GM21360 (cell line): ENCODE measurements at regions not wholly inside any gene's neighbourhood (a gene's known extent, or its start where the extent isn't known, plus 50 kb on each side); places are given as distances from the start of the nearest gene placed in this dataset.

ENCODE experiments used
- ATAC-seq: cut with Tn5 transposase; IDR thresholded peaks from one replicate; pipeline ENCODE4 v1.9.1; 2021; ENCODE audit warnings: mild to moderate bottlenecking, moderate library complexity; ENCODE audit not compliant: unreplicated experiment

- ATAC-seq, result no peak
Measured at GRCh38 chr2:56444339-56444738, 260.5 kb downstream of the CCDC85A start.

DNA sequence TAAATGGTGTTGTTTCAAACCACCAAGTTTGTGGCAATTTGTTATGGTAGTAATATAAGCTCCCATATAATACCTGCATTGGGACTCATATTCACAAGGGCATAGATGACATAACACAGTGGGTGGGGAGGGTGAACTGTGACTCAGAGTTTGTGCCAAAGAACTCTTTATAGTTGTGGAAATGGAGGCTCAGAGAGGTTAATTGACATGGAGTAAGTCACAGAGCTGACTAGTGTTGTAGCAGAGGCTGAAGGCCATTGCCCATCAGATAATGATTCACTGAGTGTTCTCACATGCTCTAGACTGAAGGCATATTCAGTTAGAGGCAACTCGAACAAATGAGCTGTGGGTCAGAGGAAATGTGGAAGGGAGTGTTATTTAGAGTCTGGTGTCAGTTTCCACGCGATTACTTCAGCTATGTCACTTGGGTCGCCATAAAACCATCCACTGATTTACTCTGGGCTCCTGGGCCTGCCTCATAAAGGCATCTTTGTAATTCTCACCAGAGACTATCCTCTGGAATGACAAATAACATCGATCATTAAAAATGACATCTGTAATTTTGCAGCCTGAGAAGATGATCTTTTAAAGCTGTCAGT lies 264.7 kb downstream of the CCDC85A start:
- ATAC-seq, result no peak

- ATAC-seq, result no peak
Measured at GRCh38 chr2:56449002-56449431, 265.2 kb downstream of the CCDC85A start.

DNA sequence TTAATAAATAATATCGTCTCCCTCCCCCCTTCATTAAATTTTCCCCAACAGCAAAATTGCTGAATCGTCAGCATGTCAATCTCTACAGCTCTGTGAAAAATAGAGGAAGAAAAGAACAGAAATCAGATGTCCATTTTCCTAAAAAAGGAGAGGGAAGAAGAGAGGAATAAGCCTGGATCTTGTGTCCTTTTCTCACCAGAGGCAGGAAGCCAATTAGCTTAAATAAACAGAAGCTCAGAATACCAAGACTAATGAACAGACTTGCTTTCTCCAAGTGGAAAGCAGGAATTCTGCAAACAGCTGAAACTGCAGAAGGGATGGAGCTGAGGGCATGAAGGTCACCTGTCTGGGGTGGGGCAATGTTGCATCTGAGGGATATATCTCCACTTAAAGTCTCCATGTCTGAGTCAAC lies 265.7 kb downstream of the CCDC85A start:
- ATAC-seq, result no peak

DNA sequence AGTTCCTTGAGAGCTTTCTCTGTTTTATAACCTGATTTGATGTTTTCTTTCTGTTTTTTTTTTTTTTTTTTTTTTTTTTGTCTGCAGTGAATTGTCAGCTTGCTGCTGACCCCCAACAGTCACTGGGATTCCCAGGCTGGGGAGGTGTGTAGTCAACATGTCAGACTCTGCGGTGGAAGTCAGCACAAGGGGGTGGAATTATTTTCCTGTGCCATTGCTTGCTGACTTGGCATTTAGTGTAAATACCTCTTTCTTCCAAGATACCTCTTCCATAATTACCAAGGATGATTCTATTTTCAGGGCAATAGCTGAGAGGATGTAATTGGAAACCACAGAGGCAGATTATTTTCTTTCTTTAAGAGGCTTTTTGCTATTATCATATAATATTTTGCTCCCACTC lies 266.3 kb downstream of the CCDC85A start:
- ATAC-seq, result no peak

- no peak for ATAC-seq
Measured at GRCh38 chr2:56450772-56451171, 267.0 kb downstream of the CCDC85A start.

- no peak for ATAC-seq
Measured at GRCh38 chr2:56455642-56456041, 271.9 kb downstream of the CCDC85A start.

DNA sequence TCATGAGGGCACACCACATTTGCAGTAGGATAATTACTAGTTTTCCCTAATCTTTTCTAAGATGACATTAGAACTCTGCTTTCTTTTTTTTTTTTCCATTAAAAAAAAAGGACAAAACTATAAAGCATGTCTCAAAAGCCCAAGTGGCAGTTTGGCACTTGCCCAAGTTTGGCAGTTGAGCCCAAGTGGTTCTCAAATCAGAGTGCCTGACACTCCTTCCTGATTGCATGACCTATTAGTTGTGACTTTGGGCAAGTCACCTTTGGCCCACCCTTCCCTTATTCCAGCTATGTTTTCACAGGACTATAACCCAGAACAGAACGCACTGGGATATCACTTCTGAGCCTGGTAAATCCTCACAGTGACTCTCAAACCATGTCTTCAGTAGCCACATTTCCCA lies 273.0 kb downstream of the CCDC85A start:
- no peak for ATAC-seq

DNA sequence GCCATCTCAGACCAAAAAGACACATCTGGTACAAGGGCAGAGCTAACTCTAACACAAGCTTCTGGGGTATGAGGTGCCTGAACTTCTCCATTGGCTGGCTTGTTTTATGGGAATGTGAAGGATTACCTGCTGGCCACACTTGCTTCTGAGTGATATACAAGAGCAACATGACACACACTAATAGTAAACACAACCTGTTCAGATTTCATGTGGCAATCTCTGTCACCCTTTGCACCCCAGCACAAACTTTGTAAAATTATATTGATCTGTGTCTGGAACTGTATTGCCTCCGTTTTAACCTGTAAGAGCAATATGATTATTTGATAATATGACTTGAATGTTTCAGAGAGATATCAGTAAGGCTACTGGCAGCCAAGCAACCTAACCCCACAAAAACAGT lies 276.7 kb downstream of the CCDC85A start:
- ATAC-seq, result no peak

GRCh38 chr2:56464066-56464465 lies 280.3 kb downstream of the CCDC85A start:
- no peak for ATAC-seq

DNA sequence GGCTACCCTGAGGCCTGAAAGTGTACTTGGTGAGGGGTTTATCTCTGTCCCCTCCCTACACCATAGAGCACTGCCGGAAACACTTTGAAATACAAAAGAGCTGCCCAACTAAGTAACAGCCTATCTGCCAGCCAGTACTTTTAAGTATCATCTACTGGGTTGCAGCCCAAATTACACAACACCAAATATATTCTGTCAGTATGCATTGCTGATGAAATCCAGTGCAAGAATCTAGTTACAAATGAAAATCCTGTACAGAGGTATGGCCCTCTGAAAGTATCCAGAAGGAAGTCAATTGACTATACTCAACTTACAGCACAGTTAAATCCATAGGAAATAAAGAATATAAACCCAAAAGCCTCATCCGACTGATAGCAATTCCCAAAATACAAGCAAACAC lies 280.8 kb downstream of the CCDC85A start:
- no peak for ATAC-seq

- ATAC-seq, result no peak
Measured at GRCh38 chr2:56465491-56465890, 281.7 kb downstream of the CCDC85A start.

- ATAC-seq, result no peak
Measured at GRCh38 chr2:56473524-56473923, 289.7 kb downstream of the CCDC85A start.

DNA sequence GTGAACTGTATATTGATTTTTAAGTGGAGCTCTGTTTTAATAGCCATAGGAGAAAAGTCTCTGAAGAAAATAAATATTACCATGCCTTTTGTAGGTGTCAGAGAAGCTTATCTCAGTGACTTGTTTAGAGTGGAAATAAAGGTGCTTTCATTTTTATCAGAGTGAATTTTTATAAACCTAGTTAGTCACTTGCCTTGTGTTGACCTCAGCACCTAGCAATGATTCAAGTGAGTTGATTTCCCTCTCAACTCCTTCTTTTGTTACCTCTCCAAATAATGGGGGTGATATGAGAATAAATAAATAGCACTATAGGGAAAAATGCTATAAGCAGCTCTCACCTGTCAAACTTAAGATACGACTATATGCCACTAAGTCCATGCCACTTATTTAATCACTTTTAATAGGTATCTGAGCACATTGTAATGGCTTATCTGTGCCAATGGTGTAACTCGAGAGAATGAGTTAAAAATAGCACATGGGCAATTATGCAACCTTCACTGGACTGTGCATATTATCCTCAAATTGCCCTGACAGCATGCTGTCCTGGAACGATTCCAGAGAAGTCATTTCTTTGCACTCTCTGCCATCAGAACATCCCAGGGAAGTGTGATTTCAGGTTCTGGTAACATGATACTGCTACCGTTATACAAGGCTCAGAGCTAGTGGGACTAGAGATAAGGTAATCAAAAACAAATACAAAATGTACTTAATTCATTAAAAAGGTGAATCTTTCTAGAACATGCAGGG lies 290.8 kb downstream of the CCDC85A start:
- no peak for ATAC-seq

DNA sequence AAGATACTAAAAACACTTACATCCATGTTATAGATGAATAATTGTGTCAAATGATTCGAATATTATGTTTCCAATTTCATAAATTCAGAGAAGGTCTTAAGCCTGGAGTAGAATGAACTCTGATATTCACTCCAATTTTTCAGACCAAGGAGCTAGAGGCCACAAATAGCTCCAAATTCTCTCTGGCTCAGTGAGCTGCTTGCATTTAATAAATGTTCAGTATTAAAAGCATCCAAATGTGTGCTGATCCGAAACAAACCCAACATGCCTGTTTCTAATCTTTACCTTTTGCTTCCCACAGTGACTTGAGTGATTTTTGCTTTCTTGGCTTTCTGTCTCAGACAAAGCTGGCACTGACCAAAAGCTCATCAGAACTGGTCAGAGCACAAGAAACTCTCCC lies 291.4 kb downstream of the CCDC85A start:
- no peak for ATAC-seq

DNA sequence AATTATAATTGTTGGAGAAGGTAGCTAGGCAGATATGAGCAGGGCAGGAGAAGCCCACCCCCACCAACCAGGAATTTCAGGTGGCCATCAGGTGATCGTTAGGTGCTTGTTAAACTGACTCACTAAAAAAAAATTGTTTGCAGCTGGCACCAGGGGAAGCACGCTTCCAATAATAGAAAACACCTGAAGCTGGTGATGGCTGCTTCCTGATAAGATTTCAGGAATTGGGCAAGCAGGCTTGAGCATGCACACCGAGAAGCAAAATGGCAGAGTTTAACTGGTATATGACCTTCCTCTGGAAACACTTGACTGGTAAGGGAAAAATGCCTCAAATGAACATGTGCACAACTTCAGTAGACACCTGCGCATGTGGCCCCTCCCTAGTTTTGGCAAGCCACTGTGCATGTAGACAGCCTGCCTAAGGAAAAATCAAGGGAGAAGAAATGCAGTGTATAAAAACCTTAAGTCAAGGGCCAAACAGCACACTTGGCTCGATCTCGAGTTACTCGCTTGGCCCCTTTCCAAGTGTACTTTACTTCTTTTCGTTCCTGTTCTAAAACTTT lies 292.8 kb downstream of the CCDC85A start:
- ATAC-seq, result no peak

- ATAC-seq, result no peak
Measured at GRCh38 chr2:56478027-56478426, 294.2 kb downstream of the CCDC85A start.

DNA sequence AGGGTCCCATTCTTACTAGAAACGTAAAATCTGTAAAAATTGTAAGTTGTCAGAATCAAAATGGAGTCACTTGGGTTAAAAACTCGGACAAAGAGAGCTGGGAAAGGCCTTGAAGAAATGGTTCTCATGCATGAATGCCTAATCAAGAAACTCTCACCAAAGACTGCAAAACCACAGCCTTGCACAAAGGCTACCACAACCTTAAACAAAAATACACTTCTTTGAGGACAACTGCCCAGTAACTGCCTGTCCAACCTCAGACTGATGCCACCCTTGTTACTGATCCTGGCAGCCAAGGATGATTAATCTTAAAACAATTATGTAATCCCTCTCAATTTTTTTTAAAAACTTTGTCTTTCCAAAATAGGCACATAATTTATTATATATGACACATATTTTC lies 299.3 kb downstream of the CCDC85A start:
- no peak for ATAC-seq

DNA sequence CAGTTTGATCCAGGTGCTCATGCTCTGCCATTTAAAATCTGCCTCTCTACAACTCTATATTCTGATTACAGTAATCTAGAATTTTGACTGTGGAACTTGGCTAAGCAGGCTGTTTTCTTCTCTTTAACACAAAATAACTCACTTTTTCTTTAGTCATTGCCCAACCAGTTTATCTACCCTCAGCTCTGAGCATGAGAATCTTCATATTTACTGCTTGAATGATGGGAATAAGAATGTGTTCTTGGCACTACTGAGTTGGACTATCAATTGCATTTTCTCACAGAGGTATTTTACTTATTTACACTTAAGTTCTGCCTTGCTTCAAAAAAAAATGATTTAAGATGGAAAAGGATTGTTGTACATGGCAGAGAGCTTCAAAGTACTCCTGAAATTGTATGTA lies 301.1 kb downstream of the CCDC85A start:
- no peak for ATAC-seq

DNA sequence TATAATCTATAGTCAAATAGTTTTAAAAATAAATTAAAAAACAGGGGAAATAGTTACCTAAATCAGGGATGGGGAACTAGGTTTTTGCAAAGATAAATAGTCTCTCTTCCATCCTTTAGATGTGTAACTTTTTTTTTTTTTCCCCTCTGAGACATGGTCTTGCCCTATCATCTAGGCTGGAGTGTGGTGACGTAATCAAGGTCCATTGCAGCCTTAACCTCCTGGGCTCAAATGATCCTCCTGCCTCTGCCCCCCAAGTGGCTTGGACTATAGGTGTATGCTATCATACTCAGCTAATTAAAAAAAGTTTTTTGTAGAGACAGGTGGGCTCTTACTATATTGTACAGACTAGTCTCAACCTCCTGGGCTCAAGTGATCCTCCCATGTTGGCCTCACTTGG lies 316.5 kb downstream of the CCDC85A start:
- no peak for ATAC-seq

DNA sequence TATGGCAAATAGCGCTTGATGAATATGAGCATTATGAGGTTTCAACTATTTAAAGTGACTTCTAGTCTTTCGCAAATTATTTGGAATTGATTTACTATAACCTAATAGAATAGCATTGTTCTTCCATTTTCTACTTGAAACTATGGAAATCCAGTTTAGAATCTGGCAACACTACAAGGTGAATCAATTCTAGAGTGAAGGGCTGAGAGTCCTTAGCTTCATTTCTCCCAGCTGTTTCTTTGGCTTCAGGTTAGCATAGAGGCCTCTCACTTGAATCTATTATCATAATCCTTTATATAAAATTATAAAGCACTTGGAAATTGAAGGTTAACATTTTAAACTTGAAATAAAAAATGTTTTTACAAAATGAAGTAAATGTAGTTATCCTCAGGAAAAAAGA lies 318.8 kb downstream of the CCDC85A start:
- no peak for ATAC-seq

GRCh38 chr2:56505885-56506284 lies 322.1 kb downstream of the CCDC85A start:
- ATAC-seq, result no peak
